Omental fat pad (tissue), 3 donors: ENCODE measurements at regions not wholly inside any gene's neighbourhood (a gene's known extent, or its start where the extent isn't known, plus 50 kb on each side); places are given as distances from the start of the nearest gene placed in this dataset.

ENCODE experiments used
- ATAC-seq: fragments of 150-250 bp; one replicate; pipeline ENCODE4 v1.9.1; 2016; ENCODE audit warnings: mild to moderate bottlenecking, moderate library complexity; ENCODE audit not compliant: low FRiP score
- DNase-seq: peaks from one replicate; pipeline ENCODE4 v3.0.0-alpha.2; 2019; ENCODE audit warnings: low spot score
- CTCF ChIP-seq, 3 donors: fragments of 450-650 bp; IDR thresholded peaks; one replicate each; pipeline ENCODE4 v1.5.1; 2016 to 2017; ENCODE audit warnings: antibody characterized with exemption in 3 of 3, mild to moderate bottlenecking in 3 of 3, moderate library complexity in 2 of 3

GRCh38 chr9:135370411-135371375 is 108.9 kb upstream of the PPP1R26 start:
- DNase-seq: no peak
- no peak for TF ChIP-seq CTCF (IDR thresholded peaks at IDR 0.05)

GRCh38 chr9:135371535-135371934 is 108.0 kb upstream of the PPP1R26 start:
- DNase-seq (no peak), ATAC-seq (no peak)
- no peak for TF ChIP-seq CTCF (IDR thresholded peaks at IDR 0.05)

More at GRCh38 chr9:135370411-135371375, 108.9 kb upstream of the PPP1R26 start:
- ATAC-seq: no peak

GRCh38 chr9:135372036-135372435 is 107.5 kb upstream of the PPP1R26 start:
- ATAC-seq (no peak), DNase-seq (no peak)
- no peak for TF ChIP-seq CTCF (IDR thresholded peaks at IDR 0.05)

- no peak for TF ChIP-seq CTCF (IDR thresholded peaks at IDR 0.05)
- no peak for ATAC-seq
- DNase-seq: no peak
Observed at GRCh38 chr9:135372501-135373008, 107.0 kb upstream of the PPP1R26 start.

- no peak for TF ChIP-seq CTCF (IDR thresholded peaks at IDR 0.05)
- DNase-seq (no peak), ATAC-seq (no peak)
Observed at GRCh38 chr9:135373151-135373685, 106.4 kb upstream of the PPP1R26 start.

- ATAC-seq: no peak
- DNase-seq: no peak
- no peak for TF ChIP-seq CTCF (IDR thresholded peaks at IDR 0.05)
Observed at GRCh38 chr9:135373820-135374219, 105.8 kb upstream of the PPP1R26 start.
